Activated naive CD8-positive, alpha-beta T cell (primary cell): ENCODE measurements at regions not wholly inside any gene's neighbourhood (a gene's known extent, or its start where the extent isn't known, plus 50 kb on each side); places are given as distances from the start of the nearest gene placed in this dataset.
"Not testable (repeated sequence)": the region's sequence is repeated elsewhere in the genome, so short reads cannot be mapped to it uniquely, and the experiment has no call there.

Experiments
- H3K27ac Mint-ChIP-seq: one replicate; pipeline ENCODE4 v1.8.0; 2021; ENCODE audit warnings: mixed read lengths
- H3K27me3 Mint-ChIP-seq: one replicate; pipeline ENCODE4 v1.8.0; 2021; ENCODE audit warnings: mixed read lengths
- H3K36me3 Mint-ChIP-seq: one replicate; pipeline ENCODE4 v1.8.0; 2021; ENCODE audit warnings: mixed read lengths
- H3K4me1 Mint-ChIP-seq: one replicate; pipeline ENCODE4 v1.8.0; 2021; ENCODE audit warnings: low read depth, mixed read lengths
- H3K4me3 Mint-ChIP-seq: one replicate; pipeline ENCODE4 v1.8.0; 2021; ENCODE audit warnings: mild to moderate bottlenecking, mixed read lengths
- H3K9me3 Mint-ChIP-seq: one replicate; pipeline ENCODE4 v1.8.0; 2021; ENCODE audit warnings: low read depth, mixed read lengths

DNA sequence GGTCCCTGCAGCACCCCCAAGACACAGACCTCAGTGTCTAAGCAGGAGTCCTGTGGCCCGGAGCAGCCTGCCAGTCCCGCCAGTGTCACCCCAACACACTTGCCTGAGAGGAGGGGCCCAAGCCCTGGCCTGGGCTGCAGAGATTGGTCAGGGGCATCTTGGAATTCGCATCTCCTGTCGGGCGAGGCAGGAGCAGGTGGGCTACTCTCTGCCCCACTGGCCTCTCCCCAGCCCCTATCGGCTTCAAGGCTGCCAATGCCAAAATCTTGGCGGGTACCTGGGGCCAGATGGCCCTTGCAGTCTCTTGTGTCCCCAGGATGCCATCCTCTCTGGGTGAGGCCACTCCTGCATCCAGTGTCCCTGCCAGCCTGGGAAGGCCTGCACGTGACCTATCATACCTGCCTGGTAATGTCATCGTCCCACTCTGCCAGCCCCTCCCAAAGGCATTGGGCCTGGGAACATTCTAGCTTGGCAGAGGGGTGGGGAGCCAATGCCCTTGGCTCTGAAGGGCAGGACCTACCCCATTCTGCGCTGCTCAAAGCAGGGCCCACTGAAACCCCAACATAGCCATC is 304.6 kb downstream of the CCDC74A start:
- not testable (repeated sequence) for H3K4me1 Mint-ChIP-seq, H3K27ac Mint-ChIP-seq, H3K9me3 Mint-ChIP-seq, H3K4me3 Mint-ChIP-seq, H3K36me3 Mint-ChIP-seq, H3K27me3 Mint-ChIP-seq

DNA sequence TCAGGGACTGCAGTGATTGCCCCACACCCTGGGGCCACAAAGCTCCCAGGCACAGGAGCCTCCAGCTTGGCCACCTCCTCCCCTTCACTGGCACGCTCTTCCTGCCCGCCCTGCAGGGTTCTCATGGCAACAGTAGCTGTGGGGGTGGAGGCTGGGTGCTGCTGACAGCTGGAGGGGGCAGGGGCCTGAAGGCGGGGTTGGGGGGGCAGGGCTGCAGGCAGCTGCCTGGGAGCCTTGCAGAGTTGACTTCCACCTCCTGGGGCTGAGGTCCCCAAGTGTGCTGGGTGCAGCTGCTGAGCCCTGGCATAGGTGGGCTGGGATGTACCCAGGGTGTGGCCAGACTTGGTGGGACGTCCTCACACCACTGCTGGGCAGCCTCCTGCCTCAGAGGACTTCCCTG is 305.2 kb downstream of the CCDC74A start:
- not testable (repeated sequence) for H3K9me3 Mint-ChIP-seq, H3K27me3 Mint-ChIP-seq, H3K4me1 Mint-ChIP-seq, H3K4me3 Mint-ChIP-seq, H3K36me3 Mint-ChIP-seq, H3K27ac Mint-ChIP-seq

DNA sequence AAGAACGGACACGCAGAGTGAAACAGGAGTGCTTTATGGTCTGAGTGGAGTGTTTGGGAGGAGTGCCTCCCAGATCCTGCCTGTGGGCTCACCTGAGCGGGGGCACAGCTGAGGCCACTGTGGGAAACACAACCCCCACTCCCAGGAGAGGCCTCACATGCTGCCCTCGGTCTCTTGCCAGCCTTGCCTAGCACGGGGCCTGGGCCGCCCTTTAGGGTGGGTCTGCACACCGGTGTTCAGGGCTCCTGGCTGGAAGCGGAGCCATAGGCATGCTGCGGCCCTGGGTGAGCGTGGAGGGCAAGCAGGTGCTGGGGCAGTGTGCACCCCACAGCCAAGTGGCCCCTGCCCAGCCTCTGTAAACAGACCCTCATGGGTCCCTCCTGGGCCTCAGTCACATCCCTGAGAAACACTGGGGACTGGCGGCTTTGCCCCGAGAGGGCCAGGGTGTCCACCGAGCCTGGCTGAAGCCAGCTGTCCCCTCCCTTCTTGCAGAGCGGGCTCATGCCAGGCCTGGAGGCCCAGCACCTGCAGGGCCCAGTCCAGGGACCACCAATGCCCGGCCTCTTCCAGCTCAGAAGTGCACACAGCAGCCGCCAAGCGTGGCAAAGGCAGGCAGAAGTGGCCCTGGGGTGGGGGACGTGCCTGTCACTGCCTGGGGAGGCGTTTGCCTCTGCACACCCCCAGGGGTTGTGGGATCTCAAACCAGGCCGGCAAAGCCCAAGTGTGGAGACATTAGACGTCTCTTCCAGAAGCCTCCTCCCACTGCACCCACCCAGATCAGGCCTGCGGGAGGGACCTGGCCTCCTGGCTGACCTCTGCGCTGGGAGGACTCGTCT is 305.9 kb downstream of the CCDC74A start:
- H3K4me3 Mint-ChIP-seq, H3K36me3 Mint-ChIP-seq, H3K4me1 Mint-ChIP-seq, H3K9me3 Mint-ChIP-seq, H3K27me3 Mint-ChIP-seq, H3K27ac Mint-ChIP-seq: not testable (repeated sequence)

DNA sequence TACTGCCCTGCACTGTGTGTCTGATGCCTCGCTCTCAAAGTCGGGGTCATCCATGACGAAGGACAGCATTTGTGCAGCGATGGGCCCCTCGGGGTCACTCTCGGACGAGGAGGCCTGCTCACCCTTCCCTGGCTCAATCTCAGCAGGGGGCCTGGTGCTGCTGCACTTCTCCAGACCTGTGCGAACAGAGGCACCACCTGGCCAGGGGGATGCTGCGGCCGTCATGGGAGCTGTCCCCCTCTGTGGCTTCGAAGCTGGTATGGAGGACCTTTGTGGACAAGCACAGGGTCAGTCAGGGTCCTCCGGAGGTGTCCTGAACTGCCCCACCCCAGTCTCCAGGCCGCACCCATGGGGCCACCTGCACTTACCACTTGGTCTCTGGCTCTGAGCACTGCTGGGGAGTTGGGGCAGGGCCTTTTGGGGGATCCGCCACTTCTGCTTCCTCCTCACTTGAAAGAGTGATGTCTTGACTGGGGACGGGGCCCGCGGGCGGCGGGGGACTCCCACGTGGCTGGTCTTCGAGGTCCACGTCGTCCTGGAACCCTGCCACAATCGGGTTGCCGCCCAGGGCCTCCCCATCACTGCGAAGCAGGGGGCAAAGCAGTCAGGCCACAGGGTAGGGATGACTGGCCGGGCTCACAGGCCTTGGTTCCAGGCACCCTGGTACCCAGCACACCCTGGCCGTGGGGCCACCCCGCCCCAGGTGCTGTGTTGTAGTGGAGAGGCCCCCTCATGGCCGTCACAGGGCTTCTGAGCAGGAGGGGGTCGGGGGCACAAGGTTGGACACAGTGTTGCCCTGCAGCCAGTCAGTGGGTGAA is 306.7 kb downstream of the CCDC74A start:
- H3K27me3 Mint-ChIP-seq, H3K4me1 Mint-ChIP-seq, H3K9me3 Mint-ChIP-seq, H3K27ac Mint-ChIP-seq, H3K4me3 Mint-ChIP-seq, H3K36me3 Mint-ChIP-seq: not testable (repeated sequence)

DNA sequence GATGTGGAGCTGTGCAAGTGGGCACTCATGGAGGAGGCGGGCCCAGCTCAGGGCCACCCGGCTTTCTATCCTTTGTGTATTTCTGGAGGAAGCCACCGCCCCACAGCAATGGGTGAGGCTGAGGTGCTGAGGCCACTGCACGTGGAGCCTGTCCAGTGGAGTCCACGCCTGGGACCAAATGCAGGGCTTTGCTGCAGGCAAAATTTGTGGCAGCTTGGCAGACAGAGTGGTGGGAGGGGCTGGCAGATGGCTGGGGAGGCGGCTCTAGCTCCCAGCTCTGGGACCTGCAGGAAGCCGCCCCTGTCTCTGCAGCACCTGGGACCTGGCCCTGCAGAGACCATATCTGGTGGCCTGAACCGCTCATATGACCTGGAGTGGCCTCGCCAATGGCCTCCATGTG is 307.3 kb downstream of the CCDC74A start:
- not testable (repeated sequence) for H3K27ac Mint-ChIP-seq, H3K36me3 Mint-ChIP-seq, H3K9me3 Mint-ChIP-seq, H3K4me3 Mint-ChIP-seq, H3K27me3 Mint-ChIP-seq, H3K4me1 Mint-ChIP-seq

DNA sequence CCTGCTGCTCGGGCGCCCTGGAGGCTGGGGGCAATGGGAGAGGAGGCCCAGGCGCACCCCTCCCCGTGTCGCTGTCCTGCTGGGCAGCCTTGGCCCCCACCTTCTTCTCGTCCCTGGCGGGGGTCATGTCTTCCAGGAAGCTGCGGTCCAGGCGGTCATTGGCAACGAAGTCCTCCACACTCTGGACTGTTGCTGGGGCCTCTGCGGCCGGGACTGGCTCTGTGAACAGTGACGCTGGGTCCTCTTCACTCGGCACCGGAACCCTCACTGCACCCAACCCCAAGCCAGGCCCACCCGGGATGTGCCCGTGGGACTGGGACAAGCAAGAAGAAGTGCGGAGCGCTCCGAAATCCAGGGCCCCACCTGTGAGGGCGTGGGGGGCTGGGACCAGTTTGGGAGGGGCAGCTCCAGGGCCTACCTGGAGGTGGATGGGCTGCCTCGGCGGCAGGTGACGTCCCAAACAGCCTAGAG is 308.0 kb downstream of the CCDC74A start:
- Mint-ChIP-seq H3K9me3 (no peaks in the 10 kb centered on the region), H3K36me3 (no peaks in the 10 kb centered on the region), H3K4me3 (no peak overlapping the region), H3K27ac (no peak overlapping the region), H3K4me1 (no peaks in the 10 kb centered on the region), H3K27me3 (peaks cover 4% of the 10 kb centered on the region)

DNA sequence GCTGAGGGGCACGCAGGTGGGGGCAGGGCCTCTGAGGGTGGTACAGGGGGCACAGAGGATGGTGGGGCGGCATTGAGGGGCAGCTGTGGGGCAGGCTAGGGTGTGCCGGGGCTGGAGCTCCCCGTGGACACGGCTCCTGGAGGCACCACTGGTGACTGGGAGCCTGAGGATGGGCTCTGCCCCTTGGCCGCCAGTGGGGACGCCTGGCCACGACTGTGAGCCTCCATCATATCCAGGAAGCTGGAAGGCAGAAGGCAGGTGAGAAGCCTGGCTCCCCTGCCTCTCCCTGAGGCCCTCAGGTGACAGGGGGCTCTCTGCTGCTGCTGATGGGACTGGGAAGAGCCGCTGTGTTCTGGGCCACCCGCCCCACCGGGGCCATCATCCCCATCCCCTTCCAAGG is 308.4 kb downstream of the CCDC74A start:
- H3K9me3 Mint-ChIP-seq, H3K36me3 Mint-ChIP-seq, H3K4me1 Mint-ChIP-seq, H3K4me3 Mint-ChIP-seq, H3K27me3 Mint-ChIP-seq, H3K27ac Mint-ChIP-seq: not testable (repeated sequence)

DNA sequence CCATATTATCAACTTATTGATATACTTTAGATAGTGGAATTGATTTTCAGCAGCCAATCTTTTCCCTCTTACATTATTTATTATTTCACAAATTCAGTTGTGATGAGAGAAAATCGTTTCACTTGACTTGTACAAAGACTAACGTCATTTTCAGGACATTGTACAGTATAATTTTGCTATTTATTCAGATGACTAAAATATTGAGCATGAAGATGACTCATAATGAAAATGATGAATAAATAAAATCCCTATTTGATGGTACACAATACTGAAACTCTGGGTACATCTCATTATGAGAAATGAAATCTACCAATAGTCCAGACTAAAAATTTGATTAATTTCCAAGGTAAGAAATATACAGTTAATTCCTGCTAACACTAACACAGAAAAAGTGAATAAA is 316.4 kb downstream of the CCDC74A start:
- H3K27ac Mint-ChIP-seq, H3K9me3 Mint-ChIP-seq, H3K4me3 Mint-ChIP-seq, H3K4me1 Mint-ChIP-seq, H3K36me3 Mint-ChIP-seq, H3K27me3 Mint-ChIP-seq: not testable (repeated sequence)

DNA sequence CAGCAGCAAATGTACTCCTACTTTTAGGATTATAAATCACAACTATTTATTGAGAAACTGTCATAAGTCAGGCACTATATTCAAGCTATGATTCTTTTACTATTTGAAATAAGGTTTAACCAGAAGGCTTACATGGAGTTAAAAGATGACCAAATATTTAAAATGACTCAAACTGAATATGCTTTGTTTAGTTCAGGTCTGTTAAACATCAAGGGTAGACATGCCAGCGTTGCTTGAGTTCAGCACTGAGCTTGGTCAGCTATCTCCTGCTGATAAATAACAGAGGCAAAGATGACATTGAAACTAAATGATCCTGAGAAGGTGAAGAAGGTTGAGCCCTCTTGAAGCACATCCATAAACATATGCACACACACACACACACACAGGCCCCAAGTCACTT is 305.6 kb downstream of the ANKRD30BL start:
- not testable (repeated sequence) for H3K9me3 Mint-ChIP-seq, H3K27me3 Mint-ChIP-seq, H3K4me1 Mint-ChIP-seq, H3K36me3 Mint-ChIP-seq, H3K4me3 Mint-ChIP-seq, H3K27ac Mint-ChIP-seq

DNA sequence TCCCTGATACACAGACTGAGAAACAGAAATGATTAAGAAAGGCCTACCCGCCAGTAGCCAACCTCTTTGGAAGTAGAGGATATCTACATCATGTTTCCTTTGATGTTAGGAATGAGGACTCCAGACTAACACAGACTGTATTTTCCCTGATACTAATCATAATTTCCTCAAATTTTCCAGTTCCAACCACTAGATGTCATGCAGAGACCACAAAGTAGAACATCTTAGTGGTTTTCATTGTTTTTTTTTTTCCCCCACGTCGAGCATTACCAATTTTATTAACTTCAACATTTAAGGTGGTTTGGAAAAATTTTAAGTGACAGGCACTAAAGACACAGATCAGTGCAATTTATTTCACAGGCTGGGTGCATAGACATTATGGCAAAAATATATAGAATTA is 303.6 kb downstream of the ANKRD30BL start:
- H3K27ac Mint-ChIP-seq, H3K36me3 Mint-ChIP-seq, H3K9me3 Mint-ChIP-seq, H3K4me3 Mint-ChIP-seq, H3K27me3 Mint-ChIP-seq, H3K4me1 Mint-ChIP-seq: not testable (repeated sequence)
